H9 (cell line): ENCODE measurements at regions not wholly inside any gene's neighbourhood (a gene's known extent, or its start where the extent isn't known, plus 50 kb on each side); places are given as distances from the start of the nearest gene placed in this dataset.

Experiments used
- DNase-seq: peaks from one replicate; pipeline ENCODE4 v3.0.0-alpha.2; 2017
- H2AFZ ChIP-seq: one replicate; pipeline ENCODE4 v1.6.1; 2013; ENCODE audit warnings: mild to moderate bottlenecking, low read length, control low read depth, moderate library complexity
- H2AK5ac ChIP-seq: 2 replicates; pipeline ENCODE4 v1.6.1; 2013; ENCODE audit warnings: low read length, control low read depth, mixed read lengths; ENCODE audit not compliant: insufficient read length
- H2BK120ac ChIP-seq: one replicate; pipeline ENCODE4 v1.6.1; 2013; ENCODE audit warnings: low read depth, mild to moderate bottlenecking, low read length, control low read depth, inconsistent platforms; ENCODE audit not compliant: poor library complexity, severe bottlenecking
- H2BK12ac ChIP-seq: 2 replicates; pipeline ENCODE4 v1.6.1; 2013; ENCODE audit warnings: low read length, control low read depth, mixed read lengths, low read depth; ENCODE audit not compliant: insufficient read length
- H2BK15ac ChIP-seq: 2 replicates; pipeline ENCODE4 v1.6.1; 2013; ENCODE audit warnings: low read depth, low read length, control low read depth
- H2BK20ac ChIP-seq: one replicate; pipeline ENCODE4 v1.6.1; 2013; ENCODE audit warnings: low read depth, mild to moderate bottlenecking, low read length, control low read depth, inconsistent platforms; ENCODE audit not compliant: poor library complexity, severe bottlenecking
- H2BK5ac ChIP-seq: 2 replicates; pipeline ENCODE4 v1.6.1; 2013; ENCODE audit warnings: low read length, control low read depth, mixed read lengths; ENCODE audit not compliant: insufficient read length
- H3K14ac ChIP-seq: 2 replicates; pipeline ENCODE4 v1.6.1; 2013; ENCODE audit warnings: low read length, control low read depth; ENCODE audit not compliant: insufficient read depth
- H3K18ac ChIP-seq: 2 replicates; pipeline ENCODE4 v1.6.1; 2013; ENCODE audit warnings: low read depth, mild to moderate bottlenecking, mixed read lengths, low read length, control low read depth; ENCODE audit not compliant: insufficient read length
- H3K23ac ChIP-seq: 2 replicates; pipeline ENCODE4 v1.6.1; 2013; ENCODE audit warnings: low read length, control low read depth, mixed read lengths, low read depth; ENCODE audit not compliant: insufficient read length
- H3K23me2 ChIP-seq: 2 replicates; pipeline ENCODE4 v1.6.1; 2013; ENCODE audit warnings: low read depth, mild to moderate bottlenecking, mixed read lengths, low read length, control low read depth; ENCODE audit not compliant: insufficient read length, poor library complexity, severe bottlenecking
- H3K27ac ChIP-seq: 2 replicates; pipeline ENCODE4 v1.5.1; 2013; ENCODE audit warnings: low read length, control low read depth, mixed read lengths, low read depth; ENCODE audit not compliant: insufficient read length
- H3K27me3 ChIP-seq: 2 replicates; pipeline ENCODE4 v1.6.1; 2013; ENCODE audit warnings: low read length, control low read depth, inconsistent platforms; ENCODE audit not compliant: insufficient read depth
- H3K4ac ChIP-seq: 2 replicates; pipeline ENCODE4 v1.6.1; 2013; ENCODE audit warnings: low read depth, mild to moderate bottlenecking, control low read depth, inconsistent platforms, low read length, moderate library complexity
- H3K4me1 ChIP-seq: 2 replicates; pipeline ENCODE4 v1.6.1; 2013; ENCODE audit warnings: low read length, control low read depth, inconsistent platforms; ENCODE audit not compliant: insufficient read depth
- H3K4me2 ChIP-seq: 2 replicates; pipeline ENCODE4 v1.6.1; 2013; ENCODE audit warnings: low read length, control low read depth, mixed read lengths; ENCODE audit not compliant: insufficient read length, insufficient read depth
- H3K56ac ChIP-seq: 2 replicates; pipeline ENCODE4 v1.6.1; 2013; ENCODE audit warnings: low read depth, mild to moderate bottlenecking, mixed read lengths, low read length, control low read depth; ENCODE audit not compliant: insufficient read length
- H3K79me1 ChIP-seq: 2 replicates; pipeline ENCODE4 v1.6.1; 2013; ENCODE audit warnings: low read depth, mild to moderate bottlenecking, moderate library complexity, low read length, control low read depth, inconsistent platforms; ENCODE audit not compliant: insufficient read depth, poor library complexity, severe bottlenecking
- H3K79me2 ChIP-seq: 2 replicates; pipeline ENCODE4 v1.6.1; 2013; ENCODE audit warnings: low read length, control low read depth, inconsistent platforms; ENCODE audit not compliant: insufficient read depth
- H3K9ac ChIP-seq: 2 replicates; pipeline ENCODE4 v1.6.1; 2013; ENCODE audit warnings: low read length, control low read depth, mixed read lengths; ENCODE audit not compliant: insufficient read length; ENCODE audit errors: extremely low read depth
- H3K9me3 ChIP-seq: one replicate; pipeline ENCODE4 v1.6.1; 2013; ENCODE audit warnings: low read depth, low read length, inconsistent platforms; ENCODE audit not compliant: control insufficient read depth
- H3T11ph ChIP-seq: one replicate; pipeline ENCODE4 v1.6.1; 2013; ENCODE audit warnings: mild to moderate bottlenecking, low read length, control low read depth, inconsistent platforms
- H4K20me1 ChIP-seq: one replicate; pipeline ENCODE4 v1.6.1; 2013; ENCODE audit not compliant: control insufficient read depth, insufficient read length, insufficient read depth
- H4K5ac ChIP-seq: 2 replicates; pipeline ENCODE4 v1.6.1; 2013; ENCODE audit warnings: low read depth, mild to moderate bottlenecking, mixed read lengths, low read length, control low read depth; ENCODE audit not compliant: insufficient read length
- H4K8ac ChIP-seq: replicated peaks from 2 replicates; pipeline ENCODE4 v1.6.1; 2013; ENCODE audit warnings: low read length, control low read depth, mixed read lengths, low read depth; ENCODE audit not compliant: insufficient read length
- H4K91ac ChIP-seq: 2 replicates; pipeline ENCODE4 v1.6.1; 2013; ENCODE audit warnings: low read depth, mild to moderate bottlenecking, moderate library complexity, mixed read lengths, low read length, control low read depth; ENCODE audit not compliant: insufficient read length
- H3K27ac Mint-ChIP-seq, 3 experiments: 2 replicates in 2 of 3; 3 replicates in 1 of 3; pipeline ENCODE4 v1.8.0; 2020 to 2021; ENCODE audit warnings: mixed read lengths in 3 of 3, mild to moderate bottlenecking in 1 of 3, moderate library complexity in 1 of 3
- H3K27me3 Mint-ChIP-seq: 2 replicates; pipeline ENCODE4 v1.8.0; 2021; ENCODE audit warnings: low read depth, mild to moderate bottlenecking, moderate library complexity, mixed read lengths
- H3K36me3 Mint-ChIP-seq, 3 experiments: 2 replicates in 2 of 3; 3 replicates in 1 of 3; pipeline ENCODE4 v1.8.0; 2020 to 2021; ENCODE audit warnings: low read depth in 3 of 3, mixed read lengths in 3 of 3; ENCODE audit not compliant: insufficient read depth in 1 of 3
- H3K4me1 Mint-ChIP-seq, 2 experiments: 2 replicates each; pipeline ENCODE4 v1.8.0; 2020; ENCODE audit warnings: mixed read lengths in 2 of 2
- H3K4me3 Mint-ChIP-seq, 2 experiments: 2 replicates in 1 of 2; 3 replicates in 1 of 2; pipeline ENCODE4 v1.8.0; 2020 to 2021; ENCODE audit warnings: mild to moderate bottlenecking in 2 of 2, mixed read lengths in 2 of 2, moderate library complexity in 1 of 2
- H3K9me3 Mint-ChIP-seq, 2 experiments: 2 replicates in 1 of 2; 3 replicates in 1 of 2; pipeline ENCODE4 v1.8.0; 2020; ENCODE audit warnings: mild to moderate bottlenecking in 2 of 2, mixed read lengths in 2 of 2, moderate library complexity in 1 of 2
- CTCF ChIP-seq: fragments of 200-600 bp; sonication (generic); conservative IDR thresholded peaks from 3 replicates; pipeline ENCODE4 v1.8.0; 2021; ENCODE audit warnings: antibody characterized with exemption, mild to moderate bottlenecking
- WGBS: extraction: QIAGEN DNeasy Blood & Tissue Kit; methylation state at CpG from one replicate; pipeline ENCODE4 v1.1.7; 2013; ENCODE audit warnings: missing lambda C conversion rate, low lambda C conversion rate, mixed read lengths; ENCODE audit not compliant: insufficient read length; ENCODE audit errors: extremely low coverage; 5-methylcytosine and 5-hydroxymethylcytosine counted together

GRCh38 chr2:23034996-23035395, 350.0 kb upstream of the KLHL29 start:
- no peak overlapping the region for H2BK120ac ChIP-seq
- H3K79me2 ChIP-seq = no peaks in the 10 kb centered on the region
- no peaks in the 10 kb centered on the region for H3K9me3 ChIP-seq
- H3K4me1 ChIP-seq = no peaks in the 10 kb centered on the region
- no peaks in the 10 kb centered on the region for H3K27me3 ChIP-seq
- H3K27ac ChIP-seq = no peak overlapping the region
- no peak for DNase-seq
- Mint-ChIP-seq H3K4me3 (no peak overlapping the region), H3K9me3 (no peaks in the 10 kb centered on the region; a peak in 1 of 5 replicates), H3K27ac (no peak overlapping the region), H3K36me3 (no peaks in the 10 kb centered on the region), H3K4me1 (peaks cover 10 to 13% of the 10 kb centered on the region in 2 experiments), H3K27me3 (peaks cover 2% of the 10 kb centered on the region; the same call in 1 of the 2 replicates)
- H3K4me2 ChIP-seq = no peak overlapping the region
- no peak overlapping the region for H4K8ac ChIP-seq
- no peak overlapping the region for H3K4ac ChIP-seq
- no peak overlapping the region for H4K91ac ChIP-seq
- no peak overlapping the region for H2BK5ac ChIP-seq
- H3K23me2 ChIP-seq = peaks cover 4% of the 10 kb centered on the region
- no peak overlapping the region for H2BK20ac ChIP-seq
- no peak overlapping the region for H3K14ac ChIP-seq
- H3K56ac ChIP-seq = no peak overlapping the region
- H2BK15ac ChIP-seq = no peak overlapping the region
- no peak overlapping the region for H3K18ac ChIP-seq
- TF ChIP-seq CTCF = no peak
- no peaks in the 10 kb centered on the region for H3K79me1 ChIP-seq
- H2BK12ac ChIP-seq = no peak overlapping the region
- H3T11ph ChIP-seq = no peak overlapping the region
- no peak overlapping the region for H3K23ac ChIP-seq
- H2AK5ac ChIP-seq = no peak overlapping the region
- no peaks in the 10 kb centered on the region for H4K20me1 ChIP-seq
- H4K5ac ChIP-seq = no peak overlapping the region
- WGBS = no CpG with 5 or more reads among the region's 3 CpGs
- no peak overlapping the region for H3K9ac ChIP-seq
- H2AFZ ChIP-seq = no peak overlapping the region
